Liver (tissue), 3 donors: ENCODE measurements at regions not wholly inside any gene's neighbourhood (a gene's known extent, or its start where the extent isn't known, plus 50 kb on each side); places are given as distances from the start of the nearest gene placed in this dataset.

ENCODE experiments used
- EGR1 ChIP-seq, 2 donors: IDR thresholded peaks; 2 replicates each; pipeline ENCODE4 v1.6.1; 2016 to 2018; ENCODE audit warnings: antibody characterized with exemption in 2 of 2, low read depth in 2 of 2
- FOXA1 ChIP-seq: IDR thresholded peaks from 2 replicates; pipeline ENCODE4 v1.6.1; 2016; ENCODE audit warnings: antibody characterized with exemption
- GABPA ChIP-seq, 2 donors: IDR thresholded peaks in 1 of 2; conservative IDR thresholded peaks in 1 of 2; 2 replicates each; pipeline ENCODE4 v1.6.1; 2016; ENCODE audit warnings: antibody characterized with exemption in 2 of 2, mild to moderate bottlenecking in 1 of 2, moderate library complexity in 1 of 2
- JUND ChIP-seq, 2 donors: IDR thresholded peaks; 2 replicates each; pipeline ENCODE4 v1.6.1; 2016; ENCODE audit warnings: antibody characterized with exemption in 2 of 2
- RAD21 ChIP-seq, 2 donors: IDR thresholded peaks; 2 replicates each; pipeline ENCODE4 v1.6.1; 2016; ENCODE audit warnings: antibody characterized with exemption in 2 of 2, mild to moderate bottlenecking in 2 of 2
- RXRA ChIP-seq, 2 donors: IDR thresholded peaks; 2 replicates each; pipeline ENCODE4 v1.6.1; 2017 to 2018; ENCODE audit warnings: antibody characterized with exemption in 2 of 2, mild to moderate bottlenecking in 1 of 2
- SP1 ChIP-seq: IDR thresholded peaks from 2 replicates; pipeline ENCODE4 v1.6.1; 2018; ENCODE audit warnings: antibody characterized with exemption, mild to moderate bottlenecking
- TAF1 ChIP-seq: conservative IDR thresholded peaks from 2 replicates; pipeline ENCODE4 v1.6.1; 2016; ENCODE audit warnings: antibody characterized with exemption, mild to moderate bottlenecking
- YY1 ChIP-seq: IDR thresholded peaks from 2 replicates; pipeline ENCODE4 v1.6.1; 2016; ENCODE audit warnings: antibody characterized with exemption, mild to moderate bottlenecking
- TF ChIP-seq, protein P1 (sequence below): fragments of 150-350 bp; IDR thresholded peaks from 2 replicates; pipeline ENCODE4 v1.5.1; 2017; ENCODE audit warnings: improper control_type of control experiment, low read depth, low read length; ENCODE audit not compliant: missing input control
- TF ChIP-seq, protein P2 (sequence below): IDR thresholded peaks from 2 replicates; pipeline ENCODE4 v1.6.1; 2016; ENCODE audit warnings: antibody characterized with exemption, mild to moderate bottlenecking
- TF ChIP-seq, protein P3 (sequence below): IDR thresholded peaks from 2 replicates; pipeline ENCODE4 v1.6.1; 2016; ENCODE audit warnings: antibody characterized with exemption
- TF ChIP-seq, protein P4 (sequence below): IDR thresholded peaks from 2 replicates; pipeline ENCODE4 v1.6.1; 2016; ENCODE audit warnings: antibody characterized with exemption
- TF ChIP-seq, protein P5 (sequence below): IDR thresholded peaks from 2 replicates; pipeline ENCODE4 v1.6.1; 2016; ENCODE audit warnings: antibody characterized with exemption
- donor health status: healthy.
- donor health status: healthy.

DNA sequence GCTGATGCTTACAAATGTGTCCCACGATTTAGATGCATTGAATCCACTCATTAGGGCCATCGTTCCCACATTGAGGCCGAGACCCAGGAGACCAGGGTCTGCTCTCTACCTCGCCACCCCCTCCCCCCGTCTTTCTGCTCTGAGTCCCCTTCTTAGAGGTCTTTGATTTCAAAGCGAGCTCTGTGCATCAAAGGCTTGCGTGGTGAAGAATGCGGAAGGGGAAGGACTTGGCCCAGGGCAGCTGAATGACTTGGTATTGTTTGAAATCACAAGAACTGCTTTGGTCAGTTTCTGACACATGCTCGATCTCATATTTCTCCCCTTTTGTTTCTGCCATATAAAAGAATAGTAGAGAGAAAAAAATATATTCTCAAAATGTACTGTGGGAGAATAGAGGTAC lies 78.3 kb upstream of the IRX1 start:
- TF ChIP-seq, protein P1, sequence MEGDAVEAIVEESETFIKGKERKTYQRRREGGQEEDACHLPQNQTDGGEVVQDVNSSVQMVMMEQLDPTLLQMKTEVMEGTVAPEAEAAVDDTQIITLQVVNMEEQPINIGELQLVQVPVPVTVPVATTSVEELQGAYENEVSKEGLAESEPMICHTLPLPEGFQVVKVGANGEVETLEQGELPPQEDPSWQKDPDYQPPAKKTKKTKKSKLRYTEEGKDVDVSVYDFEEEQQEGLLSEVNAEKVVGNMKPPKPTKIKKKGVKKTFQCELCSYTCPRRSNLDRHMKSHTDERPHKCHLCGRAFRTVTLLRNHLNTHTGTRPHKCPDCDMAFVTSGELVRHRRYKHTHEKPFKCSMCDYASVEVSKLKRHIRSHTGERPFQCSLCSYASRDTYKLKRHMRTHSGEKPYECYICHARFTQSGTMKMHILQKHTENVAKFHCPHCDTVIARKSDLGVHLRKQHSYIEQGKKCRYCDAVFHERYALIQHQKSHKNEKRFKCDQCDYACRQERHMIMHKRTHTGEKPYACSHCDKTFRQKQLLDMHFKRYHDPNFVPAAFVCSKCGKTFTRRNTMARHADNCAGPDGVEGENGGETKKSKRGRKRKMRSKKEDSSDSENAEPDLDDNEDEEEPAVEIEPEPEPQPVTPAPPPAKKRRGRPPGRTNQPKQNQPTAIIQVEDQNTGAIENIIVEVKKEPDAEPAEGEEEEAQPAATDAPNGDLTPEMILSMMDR, result no peak
- TF ChIP-seq EGR1 (IDR thresholded peaks at IDR 0.05; ENCODE audit: low read depth in 2 of 2) (no peak), TAF1 (no peak), RAD21 (IDR thresholded peaks at IDR 0.05) (no peak), SP1 (no peak), GABPA (IDR thresholded peaks at IDR 0.05 in 1 of 2, conservative IDR thresholded peaks at IDR 0.05 in 1 of 2) (no peak), YY1 (no peak), FOXA1 (no peak), JUND (IDR thresholded peaks at IDR 0.05) (no peak), RXRA (IDR thresholded peaks at IDR 0.05) (no peak)
- TF ChIP-seq, protein P2, sequence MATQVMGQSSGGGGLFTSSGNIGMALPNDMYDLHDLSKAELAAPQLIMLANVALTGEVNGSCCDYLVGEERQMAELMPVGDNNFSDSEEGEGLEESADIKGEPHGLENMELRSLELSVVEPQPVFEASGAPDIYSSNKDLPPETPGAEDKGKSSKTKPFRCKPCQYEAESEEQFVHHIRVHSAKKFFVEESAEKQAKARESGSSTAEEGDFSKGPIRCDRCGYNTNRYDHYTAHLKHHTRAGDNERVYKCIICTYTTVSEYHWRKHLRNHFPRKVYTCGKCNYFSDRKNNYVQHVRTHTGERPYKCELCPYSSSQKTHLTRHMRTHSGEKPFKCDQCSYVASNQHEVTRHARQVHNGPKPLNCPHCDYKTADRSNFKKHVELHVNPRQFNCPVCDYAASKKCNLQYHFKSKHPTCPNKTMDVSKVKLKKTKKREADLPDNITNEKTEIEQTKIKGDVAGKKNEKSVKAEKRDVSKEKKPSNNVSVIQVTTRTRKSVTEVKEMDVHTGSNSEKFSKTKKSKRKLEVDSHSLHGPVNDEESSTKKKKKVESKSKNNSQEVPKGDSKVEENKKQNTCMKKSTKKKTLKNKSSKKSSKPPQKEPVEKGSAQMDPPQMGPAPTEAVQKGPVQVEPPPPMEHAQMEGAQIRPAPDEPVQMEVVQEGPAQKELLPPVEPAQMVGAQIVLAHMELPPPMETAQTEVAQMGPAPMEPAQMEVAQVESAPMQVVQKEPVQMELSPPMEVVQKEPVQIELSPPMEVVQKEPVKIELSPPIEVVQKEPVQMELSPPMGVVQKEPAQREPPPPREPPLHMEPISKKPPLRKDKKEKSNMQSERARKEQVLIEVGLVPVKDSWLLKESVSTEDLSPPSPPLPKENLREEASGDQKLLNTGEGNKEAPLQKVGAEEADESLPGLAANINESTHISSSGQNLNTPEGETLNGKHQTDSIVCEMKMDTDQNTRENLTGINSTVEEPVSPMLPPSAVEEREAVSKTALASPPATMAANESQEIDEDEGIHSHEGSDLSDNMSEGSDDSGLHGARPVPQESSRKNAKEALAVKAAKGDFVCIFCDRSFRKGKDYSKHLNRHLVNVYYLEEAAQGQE, result no peak
- TF ChIP-seq, protein P3, sequence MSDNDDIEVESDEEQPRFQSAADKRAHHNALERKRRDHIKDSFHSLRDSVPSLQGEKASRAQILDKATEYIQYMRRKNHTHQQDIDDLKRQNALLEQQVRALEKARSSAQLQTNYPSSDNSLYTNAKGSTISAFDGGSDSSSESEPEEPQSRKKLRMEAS, result no peak
- TF ChIP-seq, protein P4, sequence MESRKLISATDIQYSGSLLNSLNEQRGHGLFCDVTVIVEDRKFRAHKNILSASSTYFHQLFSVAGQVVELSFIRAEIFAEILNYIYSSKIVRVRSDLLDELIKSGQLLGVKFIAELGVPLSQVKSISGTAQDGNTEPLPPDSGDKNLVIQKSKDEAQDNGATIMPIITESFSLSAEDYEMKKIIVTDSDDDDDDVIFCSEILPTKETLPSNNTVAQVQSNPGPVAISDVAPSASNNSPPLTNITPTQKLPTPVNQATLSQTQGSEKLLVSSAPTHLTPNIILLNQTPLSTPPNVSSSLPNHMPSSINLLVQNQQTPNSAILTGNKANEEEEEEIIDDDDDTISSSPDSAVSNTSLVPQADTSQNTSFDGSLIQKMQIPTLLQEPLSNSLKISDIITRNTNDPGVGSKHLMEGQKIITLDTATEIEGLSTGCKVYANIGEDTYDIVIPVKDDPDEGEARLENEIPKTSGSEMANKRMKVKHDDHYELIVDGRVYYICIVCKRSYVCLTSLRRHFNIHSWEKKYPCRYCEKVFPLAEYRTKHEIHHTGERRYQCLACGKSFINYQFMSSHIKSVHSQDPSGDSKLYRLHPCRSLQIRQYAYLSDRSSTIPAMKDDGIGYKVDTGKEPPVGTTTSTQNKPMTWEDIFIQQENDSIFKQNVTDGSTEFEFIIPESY, result no peak
- TF ChIP-seq, protein P5, sequence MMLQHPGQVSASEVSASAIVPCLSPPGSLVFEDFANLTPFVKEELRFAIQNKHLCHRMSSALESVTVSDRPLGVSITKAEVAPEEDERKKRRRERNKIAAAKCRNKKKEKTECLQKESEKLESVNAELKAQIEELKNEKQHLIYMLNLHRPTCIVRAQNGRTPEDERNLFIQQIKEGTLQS, result no peak
